ENCODE measurements at regions not wholly inside any gene's neighbourhood (a gene's known extent, or its start where the extent isn't known, plus 50 kb on each side); places are given as distances from the start of the nearest gene placed in this dataset.

- TF ChIP-seq, protein P1, sequence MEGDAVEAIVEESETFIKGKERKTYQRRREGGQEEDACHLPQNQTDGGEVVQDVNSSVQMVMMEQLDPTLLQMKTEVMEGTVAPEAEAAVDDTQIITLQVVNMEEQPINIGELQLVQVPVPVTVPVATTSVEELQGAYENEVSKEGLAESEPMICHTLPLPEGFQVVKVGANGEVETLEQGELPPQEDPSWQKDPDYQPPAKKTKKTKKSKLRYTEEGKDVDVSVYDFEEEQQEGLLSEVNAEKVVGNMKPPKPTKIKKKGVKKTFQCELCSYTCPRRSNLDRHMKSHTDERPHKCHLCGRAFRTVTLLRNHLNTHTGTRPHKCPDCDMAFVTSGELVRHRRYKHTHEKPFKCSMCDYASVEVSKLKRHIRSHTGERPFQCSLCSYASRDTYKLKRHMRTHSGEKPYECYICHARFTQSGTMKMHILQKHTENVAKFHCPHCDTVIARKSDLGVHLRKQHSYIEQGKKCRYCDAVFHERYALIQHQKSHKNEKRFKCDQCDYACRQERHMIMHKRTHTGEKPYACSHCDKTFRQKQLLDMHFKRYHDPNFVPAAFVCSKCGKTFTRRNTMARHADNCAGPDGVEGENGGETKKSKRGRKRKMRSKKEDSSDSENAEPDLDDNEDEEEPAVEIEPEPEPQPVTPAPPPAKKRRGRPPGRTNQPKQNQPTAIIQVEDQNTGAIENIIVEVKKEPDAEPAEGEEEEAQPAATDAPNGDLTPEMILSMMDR (IDR thresholded peaks at IDR 0.05): no peak
- TF ChIP-seq POLR2A (IDR thresholded peaks at IDR 0.05): no peak
- 0 to 41% methylated on average over 1 of the region's 1 CpG for WGBS, 2 donors
- no peak for DNase-seq (ENCODE audit: low spot score in 2 of 2)
- intact Hi-C loops (cut with DNase I; ENCODE audit: low total_unique reads): no loop called here
- H3K4me3 ChIP-seq (ENCODE audit: low read depth, poor library complexity, severe bottlenecking): no peak overlapping the region
These were observed 311.6 kb downstream of the MSX2 start for GRCh38 chr5:175035882-175036533.

- WGBS, 2 donors: 81 to 92% methylated on average over 3 of the region's 3 CpGs
- intact Hi-C loops (cut with DNase I; ENCODE audit: low total_unique reads): no loop called here
- TF ChIP-seq, protein P1 (IDR thresholded peaks at IDR 0.05): no peak
- TF ChIP-seq POLR2A (IDR thresholded peaks at IDR 0.05): no peak
- H3K4me3 ChIP-seq (ENCODE audit: low read depth, poor library complexity, severe bottlenecking): no peak overlapping the region
- DNase-seq (ENCODE audit: low spot score in 2 of 2): no peak
These were observed 310.5 kb downstream of the MSX2 start for GRCh38 chr5:175034924-175035323.

GRCh38 chr5:175032741-175033151, 308.4 kb downstream of the MSX2 start:
- H3K4me3 ChIP-seq (ENCODE audit: low read depth, poor library complexity, severe bottlenecking): no peak overlapping the region
- no peak for DNase-seq (ENCODE audit: low spot score in 2 of 2)
- 74 to 76% methylated on average over 4 of the region's 4 CpGs for WGBS, 2 donors
- intact Hi-C loops (cut with DNase I; ENCODE audit: low total_unique reads): no loop called here
- TF ChIP-seq, protein P1 (IDR thresholded peaks at IDR 0.05): no peak
- TF ChIP-seq POLR2A (IDR thresholded peaks at IDR 0.05): no peak

GRCh38 chr5:175032013-175032412, 307.6 kb downstream of the MSX2 start:
- TF ChIP-seq POLR2A (IDR thresholded peaks at IDR 0.05): no peak
- TF ChIP-seq, protein P1 (IDR thresholded peaks at IDR 0.05): no peak
- no peak overlapping the region for H3K4me3 ChIP-seq (ENCODE audit: low read depth, poor library complexity, severe bottlenecking)
- intact Hi-C loops (cut with DNase I; ENCODE audit: low total_unique reads): no loop called here
- DNase-seq (ENCODE audit: low spot score in 2 of 2): no peak
- 79 to 81% methylated on average over 2 of the region's 2 CpGs for WGBS, 2 donors

DNA sequence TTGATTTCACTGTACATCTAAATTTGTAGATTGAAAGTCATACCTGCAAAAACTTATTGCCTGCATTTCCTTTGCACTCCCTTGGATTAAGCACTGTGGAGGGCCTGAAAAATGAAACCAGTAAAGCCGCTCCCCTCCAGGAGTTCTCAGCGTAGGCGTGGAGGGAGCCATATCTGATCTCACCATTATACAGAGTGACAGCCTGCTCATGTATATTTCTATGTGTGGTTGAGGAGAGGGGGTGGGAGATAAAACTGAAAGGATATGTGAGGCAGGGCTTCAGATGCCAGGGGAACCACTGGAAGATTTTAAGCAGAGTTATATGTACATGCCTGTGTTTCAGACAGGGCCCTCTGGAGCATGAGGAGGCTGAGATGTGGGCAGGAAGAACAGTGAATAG, 303.0 kb downstream of the MSX2 start:
- H3K4me3 ChIP-seq (ENCODE audit: low read depth, poor library complexity, severe bottlenecking): no peak overlapping the region
- peak in 1 of 2 donors; percentile 23 for DNase-seq (ENCODE audit: low spot score in 2 of 2)
- no peak for TF ChIP-seq POLR2A (IDR thresholded peaks at IDR 0.05)
- 82 to 91% methylated on average over 3 of the region's 3 CpGs for WGBS, 2 donors
- intact Hi-C loops (cut with DNase I; ENCODE audit: low total_unique reads): no loop called here

- DNase-seq (ENCODE audit: low spot score in 2 of 2): no peak
- 57 to 61% methylated on average over 4 of the region's 4 CpGs for WGBS, 2 donors
- no peak overlapping the region for H3K4me3 ChIP-seq (ENCODE audit: low read depth, poor library complexity, severe bottlenecking)
- intact Hi-C loops (cut with DNase I; ENCODE audit: low total_unique reads): no loop called here
- TF ChIP-seq, protein P1 (IDR thresholded peaks at IDR 0.05): no peak
- no peak for TF ChIP-seq POLR2A (IDR thresholded peaks at IDR 0.05)
These were observed 300.7 kb downstream of the MSX2 start for GRCh38 chr5:175025077-175025476.

Measured in lower leg skin (tissue), 4 donors.